Choroid plexus epithelial cell (primary cell): ENCODE measurements at regions not wholly inside any gene's neighbourhood (a gene's known extent, or its start where the extent isn't known, plus 50 kb on each side); places are given as distances from the start of the nearest gene placed in this dataset.

ENCODE experiments used
- DNase-seq: peaks from one replicate; pipeline ENCODE4 v3.0.0-alpha.2; 2010; ENCODE audit warnings: low read depth
- H3K4me3 ChIP-seq: 2 replicates; pipeline ENCODE4 v1.5.1; 2011; ENCODE audit warnings: low read depth, mild to moderate bottlenecking, control low read depth, low read length, moderate library complexity
- TF ChIP-seq, protein P1 (sequence below): conservative IDR thresholded peaks from 2 replicates; pipeline ENCODE4 v1.5.1; 2011; ENCODE audit warnings: low read depth, mild to moderate bottlenecking, control low read depth, inconsistent platforms, low read length, moderate library complexity

DNA sequence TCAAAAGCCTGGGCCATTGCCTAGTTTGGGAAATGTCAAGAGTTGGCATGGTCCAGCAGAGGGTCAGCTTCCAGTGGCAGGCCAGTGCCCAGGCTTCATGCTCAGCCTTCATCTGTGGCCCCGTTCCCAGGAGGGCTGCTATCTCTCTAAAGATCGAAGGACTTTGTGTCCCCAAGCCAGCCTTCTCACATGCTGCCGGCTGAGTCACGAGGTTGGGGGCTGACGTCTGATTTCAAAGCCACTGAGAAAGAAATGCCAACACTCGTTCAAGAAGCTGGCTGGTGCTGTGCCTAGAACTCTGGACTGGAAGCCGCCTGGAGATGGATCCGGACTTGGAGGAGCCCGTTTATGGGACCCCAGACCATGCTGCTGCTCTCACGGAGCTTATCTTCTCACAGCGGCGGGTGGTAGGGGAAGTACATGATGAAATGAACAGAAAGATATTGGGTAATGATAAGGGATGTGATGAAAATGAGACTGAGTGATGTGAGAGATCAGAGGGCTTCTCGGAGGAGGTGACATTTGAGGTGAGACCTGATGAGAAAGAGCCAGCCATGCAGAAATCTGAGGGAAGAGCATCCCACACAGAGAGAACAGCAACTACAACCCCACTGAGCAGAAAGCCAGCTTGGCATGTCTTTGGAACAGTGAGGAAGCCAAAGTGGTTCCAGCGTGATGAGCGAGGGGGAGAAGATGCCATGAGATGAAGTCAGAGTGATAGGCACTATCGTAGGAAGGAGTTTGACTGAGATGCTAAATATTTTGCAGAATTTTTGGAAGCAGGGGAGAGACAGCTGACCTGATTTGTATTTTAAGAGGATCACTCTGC, 54.9 kb upstream of the BOD1 start:
- H3K4me3 ChIP-seq, result no peak overlapping the region

DNA sequence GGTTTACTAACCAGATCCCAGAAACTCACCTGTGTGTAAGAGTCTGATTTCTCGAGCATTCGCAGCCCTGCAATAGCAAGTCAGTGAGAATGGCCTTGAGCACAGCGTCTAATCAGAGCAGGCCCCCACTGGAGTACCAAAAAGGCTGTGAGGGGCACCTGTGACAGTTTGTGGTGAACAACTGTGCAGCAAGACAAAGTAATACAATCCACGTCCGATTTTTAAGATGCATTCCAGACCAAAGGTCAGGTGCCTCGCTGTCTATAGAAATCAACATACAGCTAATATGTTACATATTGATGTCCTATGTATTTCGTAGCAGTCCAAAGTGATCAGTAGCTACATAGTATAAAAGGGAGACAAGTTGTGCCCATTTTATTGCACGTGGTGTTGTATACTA, 55.7 kb upstream of the BOD1 start:
- no peak overlapping the region for H3K4me3 ChIP-seq
- no peak for DNase-seq
- TF ChIP-seq, protein P1, sequence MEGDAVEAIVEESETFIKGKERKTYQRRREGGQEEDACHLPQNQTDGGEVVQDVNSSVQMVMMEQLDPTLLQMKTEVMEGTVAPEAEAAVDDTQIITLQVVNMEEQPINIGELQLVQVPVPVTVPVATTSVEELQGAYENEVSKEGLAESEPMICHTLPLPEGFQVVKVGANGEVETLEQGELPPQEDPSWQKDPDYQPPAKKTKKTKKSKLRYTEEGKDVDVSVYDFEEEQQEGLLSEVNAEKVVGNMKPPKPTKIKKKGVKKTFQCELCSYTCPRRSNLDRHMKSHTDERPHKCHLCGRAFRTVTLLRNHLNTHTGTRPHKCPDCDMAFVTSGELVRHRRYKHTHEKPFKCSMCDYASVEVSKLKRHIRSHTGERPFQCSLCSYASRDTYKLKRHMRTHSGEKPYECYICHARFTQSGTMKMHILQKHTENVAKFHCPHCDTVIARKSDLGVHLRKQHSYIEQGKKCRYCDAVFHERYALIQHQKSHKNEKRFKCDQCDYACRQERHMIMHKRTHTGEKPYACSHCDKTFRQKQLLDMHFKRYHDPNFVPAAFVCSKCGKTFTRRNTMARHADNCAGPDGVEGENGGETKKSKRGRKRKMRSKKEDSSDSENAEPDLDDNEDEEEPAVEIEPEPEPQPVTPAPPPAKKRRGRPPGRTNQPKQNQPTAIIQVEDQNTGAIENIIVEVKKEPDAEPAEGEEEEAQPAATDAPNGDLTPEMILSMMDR, result no peak

More for the DNA sequence above, 54.9 kb upstream of the BOD1 start:
- DNase-seq, result peak; percentile 13
- TF ChIP-seq, protein P1, result no peak

DNA sequence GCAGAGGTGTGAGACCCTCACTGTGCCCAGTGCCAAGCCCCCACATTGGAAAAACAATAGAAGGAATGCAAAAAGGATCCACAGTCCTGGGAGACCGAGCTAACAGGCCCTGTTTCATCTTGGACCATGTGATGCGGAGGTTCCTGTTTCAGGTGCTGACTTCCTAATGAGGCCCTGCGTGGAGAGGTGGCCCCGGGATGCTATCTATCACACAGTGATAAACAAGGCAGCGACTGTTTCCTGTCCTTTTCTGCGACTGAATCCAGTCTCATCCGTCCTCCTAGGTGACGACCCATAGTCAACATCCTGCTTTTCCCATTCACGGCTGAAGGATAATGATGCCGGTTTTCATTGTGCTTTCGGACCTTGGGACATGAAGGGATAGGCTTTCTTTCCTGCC, 56.4 kb upstream of the BOD1 start:
- TF ChIP-seq, protein P1, result no peak
- H3K4me3 ChIP-seq, result no peak overlapping the region
- DNase-seq, result no peak

DNA sequence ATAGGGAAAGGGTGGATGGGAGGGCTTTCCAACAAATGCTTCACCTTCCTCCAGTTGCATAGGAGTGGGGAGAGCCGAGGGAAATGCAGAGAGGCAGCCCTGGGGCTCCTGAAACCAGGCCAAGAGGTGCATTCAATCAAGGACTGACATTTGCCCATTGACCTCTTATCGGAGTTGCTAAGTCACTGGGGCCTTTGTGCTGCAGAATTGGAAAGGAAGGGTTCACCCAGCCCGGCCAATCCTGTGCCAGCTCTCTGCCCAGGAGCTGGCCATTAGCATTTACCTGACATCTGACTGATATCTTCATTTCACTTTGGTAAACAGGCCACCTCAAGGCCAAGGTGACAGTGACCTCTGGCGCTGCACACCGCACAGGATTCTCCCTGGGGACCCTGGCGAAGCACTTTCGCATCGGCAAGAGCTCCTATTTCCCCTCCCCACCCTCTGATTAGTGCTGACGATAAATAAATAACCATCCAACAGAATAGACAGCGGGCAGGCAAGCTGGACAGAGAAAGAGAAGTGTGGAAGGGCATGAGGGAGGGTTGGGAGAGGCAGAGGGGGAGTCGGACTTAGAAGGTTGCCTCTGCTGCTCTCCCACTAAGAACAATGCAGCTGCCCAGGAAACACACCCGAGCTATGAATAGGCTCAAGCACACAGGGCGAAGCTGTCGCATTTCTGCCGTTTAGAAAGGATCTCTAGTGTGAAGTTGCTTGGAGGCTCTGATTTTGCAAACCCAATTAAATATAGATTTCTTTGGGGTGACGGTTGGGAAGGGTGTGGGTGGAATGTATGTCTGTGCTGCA, 57.0 kb upstream of the BOD1 start:
- TF ChIP-seq, protein P1, result no peak
- H3K4me3 ChIP-seq, result no peak overlapping the region
- no peak for DNase-seq

DNA sequence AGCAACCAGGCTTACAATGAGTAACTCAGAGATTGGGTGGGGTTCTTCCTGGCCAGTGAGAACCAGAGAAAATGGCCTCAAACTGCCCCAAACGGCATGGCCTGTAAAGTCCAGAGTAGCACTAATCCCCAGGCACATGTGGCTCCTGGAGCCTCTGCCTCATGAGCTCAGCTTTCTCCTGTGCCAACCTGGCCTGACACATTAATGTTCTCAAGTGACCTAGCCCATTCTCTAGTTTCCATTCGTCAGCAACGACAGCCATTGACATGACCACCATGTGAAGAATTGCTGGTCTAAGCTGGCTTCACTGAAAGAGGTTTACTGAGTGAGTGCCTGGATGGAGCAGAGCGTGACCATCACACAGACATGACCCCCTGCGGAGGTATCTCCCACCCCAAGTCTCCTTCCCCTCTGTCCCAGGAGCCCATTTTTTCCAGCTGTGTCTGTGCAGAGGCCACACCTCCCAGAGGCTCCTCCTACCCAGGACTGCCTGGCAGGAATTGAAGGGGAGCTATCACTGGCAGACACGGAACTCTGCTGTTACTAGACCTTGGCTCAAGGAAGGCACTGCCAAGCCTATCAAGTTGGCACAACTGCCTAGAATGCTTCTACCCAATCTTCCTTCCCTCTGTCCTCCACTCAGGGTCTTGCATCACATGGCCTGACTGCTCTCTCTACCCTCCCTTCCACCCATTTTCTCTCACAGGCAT, 59.0 kb upstream of the BOD1 start:
- TF ChIP-seq, protein P1, result no peak
- no peak for DNase-seq
- no peak overlapping the region for H3K4me3 ChIP-seq

DNA sequence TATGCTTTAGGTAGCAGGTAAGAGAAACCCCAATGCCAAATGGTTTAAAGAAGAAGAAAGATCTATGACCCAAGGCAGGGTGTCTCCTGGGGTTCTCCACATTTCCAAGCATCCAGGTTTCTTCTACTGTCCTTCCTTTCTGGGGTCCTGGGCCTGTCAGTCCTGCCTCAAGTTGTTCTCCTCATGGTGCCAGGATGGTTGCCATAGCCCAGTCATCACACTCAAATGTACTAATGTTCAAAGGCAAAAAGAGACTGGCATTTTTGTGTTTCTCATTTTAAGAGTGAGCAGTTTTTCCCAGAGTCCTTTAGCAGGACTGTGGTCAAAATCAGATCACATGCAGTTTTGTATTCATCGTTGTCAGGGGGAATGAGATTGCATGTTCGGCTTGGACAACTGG, 59.9 kb upstream of the BOD1 start:
- no peak for DNase-seq
- no peak overlapping the region for H3K4me3 ChIP-seq
- TF ChIP-seq, protein P1, result no peak
